SW 1271 (cell line): ENCODE measurements at regions not wholly inside any gene's neighbourhood (a gene's known extent, or its start where the extent isn't known, plus 50 kb on each side); places are given as distances from the start of the nearest gene placed in this dataset.

Experiments used
- DNase-seq, 2 experiments: peaks; one replicate each; lab custom pipeline; 2025; lab: John Stamatoyannopoulos, UW

DNA sequence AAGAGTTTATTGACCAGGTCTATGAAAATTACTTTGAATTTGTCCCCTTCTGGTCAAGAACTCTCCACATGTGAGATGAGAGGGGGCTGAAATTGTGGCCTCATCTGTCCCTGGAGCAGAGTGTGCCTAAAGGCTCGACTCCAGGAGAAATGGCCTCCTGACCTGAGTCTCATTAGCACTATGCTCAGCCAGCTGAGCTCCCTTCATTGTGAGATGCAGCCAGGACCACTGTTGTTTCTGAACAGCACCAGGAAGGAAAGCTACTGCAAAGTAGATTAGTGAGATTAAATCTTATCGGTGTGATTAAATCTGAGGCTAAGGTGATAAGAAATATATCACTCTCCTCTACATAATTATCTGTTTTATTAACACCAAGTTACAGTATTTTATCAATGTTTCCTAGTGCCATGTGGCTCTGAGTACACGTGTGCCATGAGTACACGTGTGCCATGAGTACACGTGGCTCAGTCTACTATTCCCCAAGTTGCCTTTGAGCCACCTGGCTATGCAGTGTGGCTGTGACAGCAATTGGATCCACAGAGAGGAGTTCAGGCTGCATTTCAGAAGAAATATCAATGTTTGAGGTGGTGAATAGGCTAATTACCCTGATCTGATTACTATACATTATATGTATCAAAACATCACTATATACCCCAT, 126.9 kb downstream of the IPMK start:
- no peak for DNase-seq

DNA sequence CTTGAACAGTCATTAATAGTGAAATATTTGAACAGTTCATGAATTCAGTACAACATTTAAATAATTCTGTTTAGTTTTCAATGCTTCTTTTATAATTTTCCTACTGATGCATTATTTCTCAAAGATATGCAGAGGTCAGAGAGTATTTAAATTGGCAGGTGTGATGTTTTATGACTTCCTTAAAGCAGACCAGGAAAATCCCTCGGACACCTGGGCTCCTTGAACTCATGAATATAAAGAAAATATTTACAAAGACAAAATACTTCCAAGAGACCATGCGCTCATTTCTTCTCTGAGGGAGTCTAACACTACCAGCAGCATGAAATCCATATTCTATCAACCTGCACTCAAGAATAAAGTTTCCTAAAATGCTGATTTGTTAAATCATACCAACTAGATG, 127.6 kb downstream of the IPMK start:
- DNase-seq = no peak

DNA sequence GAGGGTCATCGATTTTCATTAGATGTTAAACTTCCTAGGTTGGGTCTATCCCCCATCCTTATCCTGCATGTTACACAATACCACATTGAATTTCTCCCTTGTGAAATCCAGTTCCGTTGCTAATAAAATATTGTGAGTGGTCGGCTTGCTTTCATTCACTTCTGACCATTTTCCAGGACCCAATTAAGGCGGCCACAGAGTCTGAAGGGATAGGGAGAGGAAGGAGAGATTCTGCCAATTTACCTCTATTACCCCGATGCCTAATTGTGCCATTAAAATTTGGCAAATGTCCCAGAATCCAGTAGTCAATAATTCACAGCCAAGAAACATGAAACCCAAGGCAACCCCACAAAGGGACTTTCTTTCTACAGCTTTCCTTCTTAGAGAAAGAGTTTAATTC, 129.9 kb downstream of the IPMK start:
- DNase-seq = no peak

GRCh38 chr10:58115218-58116050, 152.3 kb downstream of the IPMK start:
- no peak for DNase-seq

DNA sequence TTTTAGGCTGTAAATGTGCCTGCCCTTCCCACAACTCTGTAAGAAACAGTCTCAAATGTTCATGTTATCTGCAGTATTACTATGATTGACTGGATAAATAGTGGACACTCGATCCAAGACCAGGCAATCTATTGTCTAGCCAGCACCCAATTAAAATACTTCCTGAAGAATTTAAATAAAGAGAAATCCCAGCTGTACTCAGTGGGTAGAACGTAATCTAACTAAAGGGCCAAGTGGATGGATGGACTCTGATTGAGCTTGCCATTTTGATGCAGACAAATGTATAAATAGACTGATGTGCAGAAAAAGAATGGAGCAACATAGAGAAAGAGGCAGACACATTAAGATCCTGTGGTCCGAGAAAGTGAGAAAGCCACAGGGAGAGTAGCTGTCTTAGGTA, 158.0 kb downstream of the IPMK start:
- DNase-seq = no peak

- DNase-seq = no peak
These were observed 160.2 kb downstream of the IPMK start for GRCh38 chr10:58107506-58107905.

DNA sequence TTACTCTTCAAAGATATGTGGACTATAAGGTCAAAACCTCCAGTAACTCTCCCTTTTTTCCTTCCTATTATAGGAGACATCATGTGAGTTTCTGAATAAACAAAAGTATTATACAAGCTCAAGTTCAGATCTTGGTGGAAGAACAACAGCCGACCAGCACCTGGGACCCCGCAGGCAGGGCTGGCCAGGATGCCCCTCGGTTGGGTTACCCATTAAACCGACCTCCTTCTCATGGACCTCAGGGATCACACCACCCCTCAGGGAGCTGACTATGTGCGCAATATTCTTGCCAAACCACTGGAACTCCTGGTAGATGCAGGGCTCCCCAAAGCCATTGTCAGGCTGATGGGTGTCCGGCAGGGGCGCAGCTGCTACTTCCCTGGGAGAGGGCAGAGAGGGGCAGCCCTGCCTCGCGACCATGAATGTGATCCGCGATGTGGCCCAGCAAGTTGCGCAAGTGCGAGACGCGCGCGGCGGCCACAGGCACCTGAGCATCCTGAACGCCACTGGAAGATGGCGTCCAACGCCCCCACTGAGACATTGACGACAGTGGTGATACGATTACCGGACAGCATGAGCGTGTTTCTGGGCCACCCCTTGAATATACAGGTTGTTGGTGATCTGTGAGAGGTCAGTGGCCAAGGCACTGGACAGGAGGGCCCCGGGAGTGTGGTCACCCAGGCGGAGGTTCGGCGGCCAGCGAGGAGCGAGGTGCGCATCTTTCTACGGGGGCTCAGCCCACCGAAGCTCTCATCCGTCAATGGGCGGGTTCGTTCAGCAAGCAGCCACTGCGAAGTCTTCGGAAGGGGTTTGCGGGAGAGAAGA, 161.3 kb downstream of the IPMK start:
- no peak for DNase-seq

- DNase-seq = no peak
These were observed 163.3 kb downstream of the IPMK start for GRCh38 chr10:58104351-58104751.

DNA sequence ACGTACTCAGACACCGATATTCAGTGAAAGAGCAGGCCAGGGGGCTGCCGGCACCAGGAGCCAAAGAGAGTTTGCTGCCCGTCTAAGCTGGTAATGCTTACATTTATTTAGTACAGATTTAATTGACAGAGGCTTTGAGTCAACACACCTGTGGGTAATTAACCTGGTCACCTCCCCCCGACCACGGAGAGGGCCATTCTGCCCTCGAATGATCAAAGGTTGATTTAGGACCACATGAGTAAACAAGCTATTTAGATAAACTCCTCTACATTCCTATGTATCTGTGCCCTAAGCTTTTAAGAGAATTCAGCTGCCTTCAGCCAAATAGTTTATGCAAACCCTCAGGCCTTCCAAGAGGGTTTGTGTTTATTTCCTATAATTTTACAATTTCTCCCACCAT, 164.8 kb downstream of the IPMK start:
- DNase-seq = no peak

- DNase-seq = no peak
These were observed 166.0 kb downstream of the IPMK start for GRCh38 chr10:58101682-58102081.

GRCh38 chr10:58094985-58095718, 172.5 kb downstream of the IPMK start:
- no peak for DNase-seq

DNA sequence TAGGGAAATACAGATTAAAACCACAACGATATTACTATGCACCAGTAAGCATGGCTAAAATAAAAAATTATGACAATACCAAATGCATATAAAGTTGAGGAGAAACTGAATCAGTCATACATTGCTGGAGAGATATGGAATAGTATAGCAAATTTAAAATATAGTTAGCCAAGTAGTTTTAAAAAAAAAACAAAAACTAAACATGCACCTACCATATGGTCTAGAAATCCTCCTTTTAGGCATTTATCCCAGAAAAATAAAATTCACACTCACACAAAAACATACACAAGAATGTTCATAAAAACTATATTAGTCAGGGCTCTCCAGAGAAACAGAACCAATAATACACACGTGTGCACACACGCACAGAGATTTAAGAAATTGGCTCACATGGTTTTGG, 175.8 kb downstream of the IPMK start:
- no peak for DNase-seq

- no peak for DNase-seq
These were observed 178.0 kb downstream of the IPMK start for GRCh38 chr10:58089739-58090138.

- DNase-seq = no peak
These were observed 179.8 kb downstream of the IPMK start for GRCh38 chr10:58087896-58088295.

- no peak for DNase-seq
These were observed 180.9 kb downstream of the IPMK start for GRCh38 chr10:58086763-58087150.

DNA sequence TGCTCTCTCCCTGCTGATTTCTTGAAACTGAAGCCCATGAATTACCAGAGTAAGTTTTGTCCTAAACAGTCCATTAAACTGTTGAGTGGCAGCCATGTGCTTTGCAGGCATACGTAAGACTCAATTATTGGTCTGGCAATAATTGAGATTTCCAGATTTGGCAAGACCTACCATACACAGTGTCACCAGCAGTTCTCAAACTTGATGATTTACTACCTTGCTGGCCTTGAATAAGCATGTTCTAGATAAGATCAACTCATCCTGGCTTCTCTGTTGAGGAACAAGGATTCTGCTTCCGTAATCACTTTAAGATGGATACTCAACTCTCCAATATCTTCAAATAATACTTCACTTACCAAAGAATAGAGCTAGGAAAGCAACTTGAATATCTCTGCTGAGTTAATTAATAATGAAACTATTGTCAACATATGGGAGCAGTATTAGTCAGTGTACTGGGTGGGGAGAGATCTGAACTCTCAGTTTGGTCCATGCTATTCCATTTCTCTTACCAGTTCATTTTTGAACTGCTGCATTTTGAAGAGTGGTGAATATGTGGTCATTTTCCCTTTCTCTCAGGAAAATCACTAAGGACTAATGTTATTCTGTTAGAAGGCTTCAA, 181.4 kb downstream of the IPMK start:
- DNase-seq = no peak

- no peak for DNase-seq
These were observed 185.4 kb downstream of the IPMK start for GRCh38 chr10:58082248-58082647.

GRCh38 chr10:58081353-58081752, 186.3 kb downstream of the IPMK start:
- no peak for DNase-seq

DNA sequence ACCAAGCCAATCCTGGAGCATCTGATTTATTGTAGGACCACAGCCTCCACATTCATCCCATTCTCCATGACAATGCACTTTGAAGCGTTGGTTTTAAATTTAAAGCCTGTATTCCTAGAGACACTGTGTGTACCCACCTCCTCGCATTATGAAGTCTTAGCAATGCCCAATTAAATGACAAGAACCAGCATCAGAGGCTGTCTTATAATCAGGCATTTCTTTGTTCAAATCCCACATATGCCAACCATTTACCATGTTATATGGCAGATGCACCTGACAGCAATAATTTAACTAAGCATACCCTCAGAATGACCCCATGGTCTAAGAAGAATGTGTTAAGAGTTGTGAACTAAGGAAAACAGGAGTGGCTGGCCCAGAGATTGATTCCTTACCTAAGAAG, 188.2 kb downstream of the IPMK start:
- no peak for DNase-seq

DNA sequence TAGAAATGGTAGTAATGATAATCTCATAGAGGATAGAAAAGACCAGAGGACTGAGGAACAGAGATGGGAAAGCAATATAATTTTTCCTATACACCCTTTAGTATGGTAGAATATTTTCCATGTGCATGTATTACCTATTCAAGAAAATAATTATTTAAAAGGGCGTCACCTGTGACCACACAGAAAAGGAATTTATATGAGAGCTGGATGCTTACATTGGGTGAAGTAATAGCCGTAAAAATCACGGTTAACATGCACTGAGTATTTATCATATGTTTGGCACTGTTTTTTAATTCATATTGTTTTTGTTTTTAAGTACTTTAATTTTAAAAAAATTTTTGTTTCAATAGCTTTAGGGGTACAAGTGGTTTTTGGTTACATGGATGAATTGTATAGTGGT, 195.1 kb downstream of the IPMK start:
- no peak for DNase-seq

GRCh38 chr10:58070956-58071355, 196.7 kb downstream of the IPMK start:
- DNase-seq = no peak

DNA sequence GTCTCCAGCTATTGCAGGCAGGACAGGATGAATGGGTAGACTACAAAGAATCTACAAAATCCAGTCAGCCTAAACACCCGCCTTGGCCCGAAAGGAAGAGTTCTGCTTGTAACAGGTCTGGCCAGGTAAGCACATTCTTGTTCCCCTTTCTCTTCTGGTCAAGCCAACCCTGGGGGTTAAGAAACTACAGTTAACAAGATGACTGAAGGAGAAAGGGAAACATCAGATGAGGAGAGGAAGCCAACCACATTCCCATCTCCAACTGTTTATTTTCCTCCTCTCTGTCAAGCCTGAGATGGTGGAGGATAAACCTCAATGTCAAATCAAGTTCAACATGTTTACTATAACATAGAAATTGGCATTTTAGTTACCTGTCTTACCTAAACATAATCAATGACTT, 198.9 kb downstream of the IPMK start:
- no peak for DNase-seq
